Activated naive CD4-positive, alpha-beta T cell treated with anti-CD3 and anti-CD28 coated beads, Interleukin-2, amount 10 ng/mL, durations not matched to agents 7 days and 5 days (primary cell): ENCODE measurements at regions not wholly inside any gene's neighbourhood (a gene's known extent, or its start where the extent isn't known, plus 50 kb on each side); places are given as distances from the start of the nearest gene placed in this dataset.

Experiments
- CTCF ChIA-PET: fragments of 350-600 bp; sonication (Branson Sonifier 250); formaldehyde crosslinking; loops from one replicate; lab custom pipeline; 2021; ENCODE audit warnings: antibody characterized with exemption; lab: Charles Lee
- DNase-seq: peaks from one replicate; pipeline ENCODE4 v3.0.0-alpha.2; 2020
- H3K27ac Mint-ChIP-seq: one replicate; pipeline ENCODE4 v1.8.0; 2021; ENCODE audit warnings: mild to moderate bottlenecking, moderate library complexity, mixed read lengths
- H3K27me3 Mint-ChIP-seq: one replicate; pipeline ENCODE4 v1.8.0; 2021; ENCODE audit warnings: mild to moderate bottlenecking, mixed read lengths
- H3K36me3 Mint-ChIP-seq: one replicate; pipeline ENCODE4 v1.8.0; 2021; ENCODE audit warnings: mixed read lengths
- H3K4me1 Mint-ChIP-seq: one replicate; pipeline ENCODE4 v1.8.0; 2021; ENCODE audit warnings: mixed read lengths
- H3K4me3 Mint-ChIP-seq: one replicate; pipeline ENCODE4 v1.8.0; 2021; ENCODE audit warnings: mild to moderate bottlenecking, moderate library complexity, mixed read lengths
- H3K9me3 Mint-ChIP-seq: one replicate; pipeline ENCODE4 v1.8.0; 2021; ENCODE audit warnings: mixed read lengths

DNA sequence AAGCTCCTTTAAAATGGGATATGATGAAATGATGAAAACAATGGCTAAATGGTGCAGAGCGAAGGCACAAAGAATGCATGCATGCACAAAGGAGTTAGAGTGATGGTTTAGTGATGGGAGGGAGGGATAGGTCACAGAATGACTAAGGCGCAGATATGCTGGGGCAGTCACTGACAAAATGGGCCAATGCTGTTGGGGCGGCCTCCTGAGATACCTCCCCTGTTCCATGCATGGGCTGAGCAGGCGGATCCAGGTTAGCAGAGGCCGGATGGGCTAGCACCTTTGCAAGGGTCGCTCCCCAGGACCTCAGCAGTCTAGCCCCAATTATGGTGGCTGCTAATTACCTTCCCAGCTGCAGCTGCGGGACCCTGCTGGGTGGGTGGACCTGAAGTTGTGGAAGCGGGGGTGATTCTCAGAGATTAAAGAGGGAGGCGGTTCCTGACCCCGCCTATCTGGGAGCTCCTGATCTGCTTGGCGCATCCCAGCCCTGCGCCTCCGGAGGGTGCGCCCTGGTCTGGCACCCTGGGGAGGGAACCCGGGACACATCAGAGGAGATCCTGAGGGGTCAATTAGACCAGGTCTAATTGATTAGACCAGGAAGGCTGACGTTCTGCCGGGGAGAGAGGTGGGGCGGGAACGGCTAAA is 175.0 kb downstream of the CYP26A1 start:
- H3K4me3 Mint-ChIP-seq: no peak overlapping the region
- no peaks in the 10 kb centered on the region for H3K27me3 Mint-ChIP-seq
- CTCF ChIA-PET: no interaction called here

DNA sequence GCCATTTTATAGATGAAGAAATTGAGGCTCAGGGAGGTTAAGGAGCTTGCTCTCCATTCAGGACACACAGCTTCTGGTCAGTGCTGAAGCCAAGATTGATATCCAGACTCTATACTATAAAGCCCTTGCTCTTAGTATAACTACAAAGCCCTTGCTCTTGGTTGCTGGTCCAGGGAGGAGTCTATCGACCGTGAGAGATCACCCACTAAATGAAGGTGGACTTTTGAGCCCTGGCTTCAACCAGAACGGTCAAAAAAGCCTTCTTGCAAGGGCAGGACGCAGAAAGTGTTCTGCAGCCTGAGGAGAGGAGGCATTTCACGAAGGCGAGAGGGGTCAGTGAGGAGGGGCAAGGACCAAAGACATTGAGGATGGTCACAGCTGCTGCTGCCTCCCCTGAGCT is 176.3 kb downstream of the CYP26A1 start:
- H3K36me3 Mint-ChIP-seq: no peaks in the 10 kb centered on the region
- CTCF ChIA-PET: no interaction called here
- no peak overlapping the region for H3K27ac Mint-ChIP-seq

More for the DNA sequence above, 175.0 kb downstream of the CYP26A1 start:
- no peak for DNase-seq
- Mint-ChIP-seq H3K9me3 (no peaks in the 10 kb centered on the region), H3K36me3 (no peaks in the 10 kb centered on the region), H3K27ac (no peak overlapping the region), H3K4me1 (no peaks in the 10 kb centered on the region)

DNA sequence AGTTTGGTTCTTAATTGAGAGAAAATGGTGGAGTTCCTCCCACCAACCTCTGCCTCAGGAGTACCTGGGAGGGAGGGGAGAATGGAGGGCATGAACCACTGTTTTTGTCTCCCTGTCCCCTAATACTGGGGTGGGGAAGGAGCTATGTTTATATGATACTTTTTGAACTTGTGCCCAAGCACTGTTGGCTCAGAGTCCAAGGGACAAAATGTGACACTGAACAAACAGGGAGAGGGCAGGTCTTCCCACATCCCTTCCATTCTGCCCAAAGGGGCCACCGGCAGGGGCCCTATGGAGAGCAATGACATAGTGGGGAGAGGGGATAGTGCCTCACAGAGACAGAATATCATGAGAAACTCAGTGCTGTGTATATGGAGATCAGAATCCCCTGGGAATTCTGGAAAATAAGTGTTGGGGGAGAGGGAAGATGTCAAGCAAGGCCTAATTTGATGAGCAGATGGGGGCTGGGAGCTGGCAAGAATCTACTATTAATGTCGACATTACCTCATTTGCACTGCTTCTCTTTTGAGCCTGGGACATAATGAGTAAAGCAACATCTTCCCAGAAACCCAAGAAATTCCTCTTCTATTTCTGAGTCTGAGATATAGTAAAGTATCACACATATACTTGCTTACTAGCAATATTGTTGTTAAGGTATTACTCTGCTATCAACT is 180.6 kb downstream of the CYP26A1 start:
- Mint-ChIP-seq H3K4me3 (no peak overlapping the region), H3K36me3 (no peaks in the 10 kb centered on the region), H3K27me3 (no peaks in the 10 kb centered on the region), H3K4me1 (no peaks in the 10 kb centered on the region), H3K9me3 (no peaks in the 10 kb centered on the region), H3K27ac (no peak overlapping the region)
- no peak for DNase-seq
- CTCF ChIA-PET: no interaction called here

More for the DNA sequence above, 176.3 kb downstream of the CYP26A1 start:
- no peaks in the 10 kb centered on the region for H3K9me3 Mint-ChIP-seq
- no peaks in the 10 kb centered on the region for H3K27me3 Mint-ChIP-seq
- H3K4me1 Mint-ChIP-seq: no peaks in the 10 kb centered on the region
- H3K4me3 Mint-ChIP-seq: no peak overlapping the region
- DNase-seq: no peak

DNA sequence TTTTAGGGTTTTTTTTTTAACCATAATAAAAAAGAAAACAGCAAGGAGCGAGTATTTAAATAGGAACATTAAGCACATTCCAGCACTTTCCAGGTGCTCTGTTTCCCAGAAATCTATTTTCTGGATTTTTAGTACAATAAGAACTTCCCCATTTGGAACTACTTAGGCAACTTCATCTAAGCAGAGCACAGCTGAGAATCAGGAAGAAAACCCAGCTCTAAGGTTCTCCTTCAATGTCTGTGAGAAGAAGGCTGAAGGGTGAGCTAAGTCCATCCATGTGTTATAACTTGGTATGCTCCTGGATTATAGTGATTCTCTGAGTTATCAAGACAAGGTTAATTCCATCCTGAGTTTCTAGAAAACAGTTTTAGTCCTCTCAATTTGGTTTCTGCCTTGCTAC is 181.9 kb downstream of the CYP26A1 start:
- Mint-ChIP-seq H3K27ac (no peak overlapping the region), H3K4me1 (no peaks in the 10 kb centered on the region), H3K9me3 (no peaks in the 10 kb centered on the region), H3K4me3 (no peak overlapping the region), H3K27me3 (no peaks in the 10 kb centered on the region), H3K36me3 (no peaks in the 10 kb centered on the region)
- no peak for DNase-seq
- CTCF ChIA-PET: no interaction called here
